ENCODE measurements at regions not wholly inside any gene's neighbourhood (a gene's known extent, or its start where the extent isn't known, plus 50 kb on each side); places are given as distances from the start of the nearest gene placed in this dataset.

- Histone ChIP-seq H3K4me3 (ENCODE audit: low read depth, low read length, poor library complexity, severe bottlenecking) (no peak overlapping the region), H3K27ac (ENCODE audit: low read depth, low read length, poor library complexity, severe bottlenecking) (no peak overlapping the region), H3K4me1 (ENCODE audit: insufficient read depth, low read length, poor library complexity, severe bottlenecking) (no peaks in the 10 kb centered on the region), H3K27me3 (replicated peaks; ENCODE audit: insufficient read depth, low read depth, low read length, poor library complexity) (peaks cover 8% of the 10 kb centered on the region), H3K36me3 (ENCODE audit: insufficient read depth, low read length, poor library complexity, severe bottlenecking) (no peaks in the 10 kb centered on the region), H3K9me3 (ENCODE audit: low read depth, low read length, poor library complexity, severe bottlenecking) (no peaks in the 10 kb centered on the region)
- intact Hi-C loops (cut with micrococcal nuclease; ENCODE audit: unreplicated experiment): no loop called here
- ChIA-PET CTCF (no interaction called here), POLR2A (ENCODE audit: low non-redundant PET) (no interaction called here)
- TF ChIP-seq, protein P1, sequence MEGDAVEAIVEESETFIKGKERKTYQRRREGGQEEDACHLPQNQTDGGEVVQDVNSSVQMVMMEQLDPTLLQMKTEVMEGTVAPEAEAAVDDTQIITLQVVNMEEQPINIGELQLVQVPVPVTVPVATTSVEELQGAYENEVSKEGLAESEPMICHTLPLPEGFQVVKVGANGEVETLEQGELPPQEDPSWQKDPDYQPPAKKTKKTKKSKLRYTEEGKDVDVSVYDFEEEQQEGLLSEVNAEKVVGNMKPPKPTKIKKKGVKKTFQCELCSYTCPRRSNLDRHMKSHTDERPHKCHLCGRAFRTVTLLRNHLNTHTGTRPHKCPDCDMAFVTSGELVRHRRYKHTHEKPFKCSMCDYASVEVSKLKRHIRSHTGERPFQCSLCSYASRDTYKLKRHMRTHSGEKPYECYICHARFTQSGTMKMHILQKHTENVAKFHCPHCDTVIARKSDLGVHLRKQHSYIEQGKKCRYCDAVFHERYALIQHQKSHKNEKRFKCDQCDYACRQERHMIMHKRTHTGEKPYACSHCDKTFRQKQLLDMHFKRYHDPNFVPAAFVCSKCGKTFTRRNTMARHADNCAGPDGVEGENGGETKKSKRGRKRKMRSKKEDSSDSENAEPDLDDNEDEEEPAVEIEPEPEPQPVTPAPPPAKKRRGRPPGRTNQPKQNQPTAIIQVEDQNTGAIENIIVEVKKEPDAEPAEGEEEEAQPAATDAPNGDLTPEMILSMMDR (conservative IDR thresholded peaks at IDR 0.05; ENCODE audit: low read depth, low read length): no peak
- TF ChIP-seq EZH2 (IDR thresholded peaks at IDR 0.05; ENCODE audit: borderline replicate concordance, low read depth, low read length, poor library complexity, severe bottlenecking): no peak
- BruUV-seq (replicated peaks): no TSS peak
- DNase-seq (ENCODE audit: low spot score): no peak
These were observed 97.6 kb downstream of the BOD1 start for GRCh38 chr5:173518856-173519255.

- Histone ChIP-seq H3K4me3 (ENCODE audit: low read depth, low read length, poor library complexity, severe bottlenecking) (no peak overlapping the region), H3K27ac (ENCODE audit: low read depth, low read length, poor library complexity, severe bottlenecking) (no peak overlapping the region), H3K36me3 (ENCODE audit: insufficient read depth, low read length, poor library complexity, severe bottlenecking) (no peaks in the 10 kb centered on the region), H3K27me3 (replicated peaks; ENCODE audit: insufficient read depth, low read depth, low read length, poor library complexity) (peaks cover 11% of the 10 kb centered on the region), H3K9me3 (ENCODE audit: low read depth, low read length, poor library complexity, severe bottlenecking) (no peaks in the 10 kb centered on the region), H3K4me1 (ENCODE audit: insufficient read depth, low read length, poor library complexity, severe bottlenecking) (no peaks in the 10 kb centered on the region)
- peak; percentile 22 for DNase-seq (ENCODE audit: low spot score)
- TF ChIP-seq EZH2 (IDR thresholded peaks at IDR 0.05; ENCODE audit: borderline replicate concordance, low read depth, low read length, poor library complexity, severe bottlenecking): no peak
- TF ChIP-seq, protein P1 (conservative IDR thresholded peaks at IDR 0.05; ENCODE audit: low read depth, low read length): no peak
- ChIA-PET CTCF (no interaction called here), POLR2A (ENCODE audit: low non-redundant PET) (no interaction called here)
- BruUV-seq (replicated peaks): no TSS peak
- intact Hi-C loops (cut with micrococcal nuclease; ENCODE audit: unreplicated experiment): no loop called here
These were observed 98.8 kb downstream of the BOD1 start for GRCh38 chr5:173517648-173518047.

DNA sequence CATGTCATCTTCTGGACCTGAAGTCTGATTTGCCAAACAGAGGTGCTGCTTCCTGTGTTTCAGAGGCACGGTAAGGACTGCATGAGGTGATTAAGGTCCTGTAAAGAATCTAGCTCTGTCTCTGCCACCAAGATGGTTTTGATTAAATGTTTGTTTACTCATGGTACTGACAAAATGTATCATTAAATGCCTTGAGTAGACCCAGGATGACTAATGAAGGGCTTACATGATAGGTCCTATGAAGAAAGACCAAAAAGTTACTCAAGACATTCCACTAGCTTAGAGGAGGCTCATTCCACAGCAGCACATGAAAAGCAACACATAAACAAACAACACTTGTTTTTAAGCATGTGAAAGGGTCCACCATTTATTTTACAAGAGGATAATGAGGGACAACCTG is 100.9 kb downstream of the BOD1 start:
- CTCF ChIA-PET: no interaction called here
- no peak for DNase-seq (ENCODE audit: low spot score)
- no peaks in the 10 kb centered on the region for H3K4me1 ChIP-seq (ENCODE audit: insufficient read depth, low read length, poor library complexity, severe bottlenecking)
- intact Hi-C loops (cut with micrococcal nuclease; ENCODE audit: unreplicated experiment): no loop called here
- no peaks in the 10 kb centered on the region for H3K36me3 ChIP-seq (ENCODE audit: insufficient read depth, low read length, poor library complexity, severe bottlenecking)
- no peaks in the 10 kb centered on the region for H3K9me3 ChIP-seq (ENCODE audit: low read depth, low read length, poor library complexity, severe bottlenecking)
- TF ChIP-seq, protein P1 (conservative IDR thresholded peaks at IDR 0.05; ENCODE audit: low read depth, low read length): no peak
- no peak for TF ChIP-seq EZH2 (IDR thresholded peaks at IDR 0.05; ENCODE audit: borderline replicate concordance, low read depth, low read length, poor library complexity, severe bottlenecking)
- no peak overlapping the region for H3K27ac ChIP-seq (ENCODE audit: low read depth, low read length, poor library complexity, severe bottlenecking)
- POLR2A ChIA-PET (ENCODE audit: low non-redundant PET): no interaction called here
- H3K4me3 ChIP-seq (ENCODE audit: low read depth, low read length, poor library complexity, severe bottlenecking): no peak overlapping the region
- peaks cover 14% of the 10 kb centered on the region for H3K27me3 ChIP-seq (replicated peaks; ENCODE audit: insufficient read depth, low read depth, low read length, poor library complexity)
- BruUV-seq (replicated peaks): no TSS peak
